WTC11 (cell line): ENCODE measurements at regions not wholly inside any gene's neighbourhood (a gene's known extent, or its start where the extent isn't known, plus 50 kb on each side); places are given as distances from the start of the nearest gene placed in this dataset.

Experiments
- ESRRA ChIP-seq: sonication (generic); formaldehyde crosslinking; IDR thresholded peaks from 2 replicates; pipeline ENCODE4 v1.8.1; 2022; ENCODE audit warnings: mild to moderate bottlenecking, missing genetic modification reagents, borderline replicate concordance
- FOXK1 ChIP-seq: sonication (generic); formaldehyde crosslinking; IDR thresholded peaks from 2 replicates; pipeline ENCODE4 v1.8.0; 2022; ENCODE audit warnings: mild to moderate bottlenecking, moderate library complexity, missing genetic modification reagents
- KAT7 ChIP-seq: sonication (generic); formaldehyde crosslinking; IDR thresholded peaks from 2 replicates; pipeline ENCODE4 v1.8.1; 2023; ENCODE audit warnings: missing genetic modification reagents, mild to moderate bottlenecking, borderline replicate concordance
- NR3C1 ChIP-seq: sonication (generic); formaldehyde crosslinking; conservative IDR thresholded peaks from 2 replicates; pipeline ENCODE4 v1.8.1; 2023; ENCODE audit warnings: low read depth, mild to moderate bottlenecking, missing genetic modification reagents
- TCF7 ChIP-seq: sonication (generic); formaldehyde crosslinking; IDR thresholded peaks from 2 replicates; pipeline ENCODE4 v1.8.0; 2022; ENCODE audit warnings: mild to moderate bottlenecking, low read depth, missing genetic modification reagents, moderate library complexity
- TF ChIP-seq, protein P1 (sequence below): fragments of 200-600 bp; IDR thresholded peaks from 2 replicates; pipeline ENCODE4 v1.8.0; 2022; ENCODE audit warnings: antibody characterized with exemption
- TF ChIP-seq, protein P2 (sequence below): fragments of 250-450 bp; sonication (Bioruptor Pico); IDR thresholded peaks from 2 replicates; pipeline ENCODE4 v2.1.2; 2022; ENCODE audit warnings: mild to moderate bottlenecking, moderate library complexity
- TF ChIP-seq, protein P3 (sequence below): sonication (generic); formaldehyde crosslinking; IDR thresholded peaks from 2 replicates; pipeline ENCODE4 v1.8.0; 2023; ENCODE audit warnings: missing genetic modification reagents
- TF ChIP-seq, protein P4 (sequence below): sonication (generic); formaldehyde crosslinking; IDR thresholded peaks from 2 replicates; pipeline ENCODE4 v1.8.0; 2022; ENCODE audit warnings: mild to moderate bottlenecking, missing genetic modification reagents

DNA sequence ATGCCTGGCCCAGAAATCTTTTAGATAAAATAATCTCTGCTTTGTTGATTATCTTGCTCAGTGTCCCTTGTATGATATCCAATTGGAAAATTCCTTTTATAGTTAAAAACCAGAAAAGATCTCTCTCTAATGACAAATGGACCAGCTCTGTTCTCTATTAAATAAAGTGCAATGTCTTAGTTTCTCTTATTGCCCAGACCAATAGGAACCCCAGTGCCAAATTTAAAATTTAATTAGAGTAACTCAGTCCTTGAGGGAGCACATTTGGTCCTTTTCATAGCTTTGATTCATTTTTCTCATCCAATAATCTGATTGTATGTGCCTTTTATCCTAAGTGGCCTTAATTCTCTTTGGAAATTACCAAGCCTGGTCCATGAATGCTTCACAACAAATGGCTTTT, 158.9 kb upstream of the FOXK1 start:
- TF ChIP-seq, protein P1, sequence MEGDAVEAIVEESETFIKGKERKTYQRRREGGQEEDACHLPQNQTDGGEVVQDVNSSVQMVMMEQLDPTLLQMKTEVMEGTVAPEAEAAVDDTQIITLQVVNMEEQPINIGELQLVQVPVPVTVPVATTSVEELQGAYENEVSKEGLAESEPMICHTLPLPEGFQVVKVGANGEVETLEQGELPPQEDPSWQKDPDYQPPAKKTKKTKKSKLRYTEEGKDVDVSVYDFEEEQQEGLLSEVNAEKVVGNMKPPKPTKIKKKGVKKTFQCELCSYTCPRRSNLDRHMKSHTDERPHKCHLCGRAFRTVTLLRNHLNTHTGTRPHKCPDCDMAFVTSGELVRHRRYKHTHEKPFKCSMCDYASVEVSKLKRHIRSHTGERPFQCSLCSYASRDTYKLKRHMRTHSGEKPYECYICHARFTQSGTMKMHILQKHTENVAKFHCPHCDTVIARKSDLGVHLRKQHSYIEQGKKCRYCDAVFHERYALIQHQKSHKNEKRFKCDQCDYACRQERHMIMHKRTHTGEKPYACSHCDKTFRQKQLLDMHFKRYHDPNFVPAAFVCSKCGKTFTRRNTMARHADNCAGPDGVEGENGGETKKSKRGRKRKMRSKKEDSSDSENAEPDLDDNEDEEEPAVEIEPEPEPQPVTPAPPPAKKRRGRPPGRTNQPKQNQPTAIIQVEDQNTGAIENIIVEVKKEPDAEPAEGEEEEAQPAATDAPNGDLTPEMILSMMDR: no peak
- TF ChIP-seq, protein P2, sequence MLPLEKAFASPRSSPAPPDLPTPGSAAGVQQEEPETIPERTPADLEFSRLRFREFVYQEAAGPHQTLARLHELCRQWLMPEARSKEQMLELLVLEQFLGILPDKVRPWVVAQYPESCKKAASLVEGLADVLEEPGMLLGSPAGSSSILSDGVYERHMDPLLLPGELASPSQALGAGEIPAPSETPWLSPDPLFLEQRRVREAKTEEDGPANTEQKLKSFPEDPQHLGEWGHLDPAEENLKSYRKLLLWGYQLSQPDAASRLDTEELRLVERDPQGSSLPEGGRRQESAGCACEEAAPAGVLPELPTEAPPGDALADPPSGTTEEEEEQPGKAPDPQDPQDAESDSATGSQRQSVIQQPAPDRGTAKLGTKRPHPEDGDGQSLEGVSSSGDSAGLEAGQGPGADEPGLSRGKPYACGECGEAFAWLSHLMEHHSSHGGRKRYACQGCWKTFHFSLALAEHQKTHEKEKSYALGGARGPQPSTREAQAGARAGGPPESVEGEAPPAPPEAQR: no peak
- TF ChIP-seq, protein P3, sequence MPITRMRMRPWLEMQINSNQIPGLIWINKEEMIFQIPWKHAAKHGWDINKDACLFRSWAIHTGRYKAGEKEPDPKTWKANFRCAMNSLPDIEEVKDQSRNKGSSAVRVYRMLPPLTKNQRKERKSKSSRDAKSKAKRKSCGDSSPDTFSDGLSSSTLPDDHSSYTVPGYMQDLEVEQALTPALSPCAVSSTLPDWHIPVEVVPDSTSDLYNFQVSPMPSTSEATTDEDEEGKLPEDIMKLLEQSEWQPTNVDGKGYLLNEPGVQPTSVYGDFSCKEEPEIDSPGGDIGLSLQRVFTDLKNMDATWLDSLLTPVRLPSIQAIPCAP: no peak
- TF ChIP-seq, protein P4, sequence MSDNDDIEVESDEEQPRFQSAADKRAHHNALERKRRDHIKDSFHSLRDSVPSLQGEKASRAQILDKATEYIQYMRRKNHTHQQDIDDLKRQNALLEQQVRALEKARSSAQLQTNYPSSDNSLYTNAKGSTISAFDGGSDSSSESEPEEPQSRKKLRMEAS (CRISPR knock-in tag): no peak
- TF ChIP-seq ESRRA (CRISPR knock-in tag) (no peak), KAT7 (CRISPR knock-in tag) (no peak), TCF7 (CRISPR knock-in tag) (no peak), FOXK1 (CRISPR knock-in tag) (no peak), NR3C1 (CRISPR knock-in tag) (no peak)
